Testis (tissue), 2 donors: ENCODE measurements at regions not wholly inside any gene's neighbourhood (a gene's known extent, or its start where the extent isn't known, plus 50 kb on each side); places are given as distances from the start of the nearest gene placed in this dataset.

Experiments used
- DNase-seq: peaks from one replicate; pipeline ENCODE4 v3.0.0-alpha.2; 2019
- H3K27ac ChIP-seq, 2 donors: fragments of 200-600 bp; sonication (generic); one replicate each; pipeline ENCODE4 v1.5.1; 2019
- H3K27me3 ChIP-seq: fragments of 200-600 bp; sonication (generic); one replicate; pipeline ENCODE4 v1.5.1; 2019
- H3K36me3 ChIP-seq: fragments of 200-600 bp; sonication (generic); one replicate; pipeline ENCODE4 v1.5.1; 2017; ENCODE audit warnings: low read depth; ENCODE audit errors: missing control alignments
- H3K4me1 ChIP-seq: fragments of 200-600 bp; sonication (generic); one replicate; pipeline ENCODE4 v1.5.1; 2019
- H3K4me3 ChIP-seq, 2 donors: fragments of 200-600 bp; sonication (generic); one replicate each; pipeline ENCODE4 v1.5.1; 2017 to 2019
- H3K9me3 ChIP-seq: fragments of 200-600 bp; sonication (generic); one replicate; pipeline ENCODE4 v1.5.1; 2017
- CTCF ChIP-seq, 3 experiments: fragments of 450-650 bp in 2 of 3; fragments of 200-600 bp in 1 of 3; sonication (generic) in 1 of 3; IDR thresholded peaks; one replicate each; pipeline ENCODE4 v1.5.1; 2016 to 2019; ENCODE audit warnings: antibody characterized with exemption in 3 of 3, mild to moderate bottlenecking in 2 of 3, moderate library complexity in 1 of 3
- POLR2A ChIP-seq: fragments of 450-650 bp; IDR thresholded peaks from one replicate; pipeline ENCODE4 v1.6.1; 2017; ENCODE audit warnings: antibody characterized with exemption, mild to moderate bottlenecking, moderate library complexity
- WGBS, 2 donors: methylation state at CpG; one replicate each; pipeline ENCODE4 v1.1.5; 2018; 5-methylcytosine and 5-hydroxymethylcytosine counted together
- intact Hi-C: fragments of 100-400 bp; cut with DNase I; formaldehyde crosslinking; loops from one replicate; pipeline ENCODE4 v1.15.1; 2023; ENCODE audit warnings: low total_unique reads

DNA sequence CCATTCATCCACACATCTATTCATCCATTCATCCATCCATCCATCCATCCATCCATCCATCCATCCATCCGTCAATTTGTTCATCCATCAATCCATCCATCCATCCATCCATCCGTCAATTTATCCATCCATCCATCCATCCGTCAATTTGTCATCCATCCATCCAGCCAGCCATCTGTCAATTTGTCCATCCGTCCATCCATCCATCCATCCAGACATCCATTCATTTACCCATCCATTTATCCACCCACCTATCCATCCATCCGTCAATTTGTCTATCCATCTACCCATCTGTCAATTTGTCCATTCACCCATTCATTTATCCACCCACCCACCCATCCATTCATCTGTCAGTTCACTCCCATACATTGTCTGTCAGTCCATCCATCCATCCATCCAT lies 209.5 kb upstream of the ZNF536 start:
- TF ChIP-seq CTCF (IDR thresholded peaks at IDR 0.05): no peak
- no peak for TF ChIP-seq POLR2A
- no peak overlapping the region for H3K27ac ChIP-seq
- H3K4me3 ChIP-seq: no peak overlapping the region
- no peaks in the 10 kb centered on the region for H3K4me1 ChIP-seq
- 79 to 89% methylated on average over 5 of the region's 5 CpGs for WGBS, 2 donors
- no peaks in the 10 kb centered on the region for H3K27me3 ChIP-seq
- no peaks in the 10 kb centered on the region for H3K9me3 ChIP-seq
- intact Hi-C loops: no loop called here
- DNase-seq: no peak
- no peaks in the 10 kb centered on the region for H3K36me3 ChIP-seq

GRCh38 chr19:30163663-30164062 lies 208.5 kb upstream of the ZNF536 start:
- WGBS, 2 donors: 66 to 70% methylated on average over 7 of the region's 7 CpGs
- no peaks in the 10 kb centered on the region for H3K4me1 ChIP-seq
- no peak for DNase-seq

GRCh38 chr19:30165228-30165813 lies 206.9 kb upstream of the ZNF536 start:
- no peaks in the 10 kb centered on the region for H3K27me3 ChIP-seq
- no peaks in the 10 kb centered on the region for H3K4me1 ChIP-seq
- H3K36me3 ChIP-seq: no peaks in the 10 kb centered on the region
- no peaks in the 10 kb centered on the region for H3K9me3 ChIP-seq
- 87 to 97% methylated on average over 7 to 10 of the region's 10 CpGs for WGBS, 2 donors
- no peak overlapping the region for H3K27ac ChIP-seq
- DNase-seq: no peak
- no peak for TF ChIP-seq POLR2A
- no peak for TF ChIP-seq CTCF (IDR thresholded peaks at IDR 0.05)
- intact Hi-C loops: no loop called here
- H3K4me3 ChIP-seq: no peak overlapping the region

More at GRCh38 chr19:30163663-30164062, 208.5 kb upstream of the ZNF536 start:
- Histone ChIP-seq H3K27me3 (no peaks in the 10 kb centered on the region), H3K36me3 (no peaks in the 10 kb centered on the region), H3K4me3 (no peak overlapping the region), H3K9me3 (no peaks in the 10 kb centered on the region), H3K27ac (no peak overlapping the region)
- intact Hi-C loops: no loop called here
- TF ChIP-seq CTCF (IDR thresholded peaks at IDR 0.05) (no peak), POLR2A (no peak)

GRCh38 chr19:30167206-30167868 lies 204.8 kb upstream of the ZNF536 start:
- no peak for DNase-seq
- Histone ChIP-seq H3K36me3 (no peaks in the 10 kb centered on the region), H3K4me3 (no peak overlapping the region), H3K4me1 (no peaks in the 10 kb centered on the region), H3K27me3 (no peaks in the 10 kb centered on the region), H3K9me3 (no peaks in the 10 kb centered on the region), H3K27ac (no peak overlapping the region)
- no peak for TF ChIP-seq CTCF (IDR thresholded peaks at IDR 0.05)
- TF ChIP-seq POLR2A: no peak
- intact Hi-C loops: no loop called here
- WGBS, 2 donors: 87 to 92% methylated on average over 10 to 14 of the region's 14 CpGs
